HG02840 (cell line): ENCODE measurements at regions not wholly inside any gene's neighbourhood (a gene's known extent, or its start where the extent isn't known, plus 50 kb on each side); places are given as distances from the start of the nearest gene placed in this dataset.

Experiments
- ATAC-seq: cut with Tn5 transposase; IDR thresholded peaks from one replicate; pipeline ENCODE4 v1.9.1; 2021; ENCODE audit warnings: mild to moderate bottlenecking, moderate library complexity, moderate number of reproducible peaks; ENCODE audit not compliant: unreplicated experiment, low FRiP score

DNA sequence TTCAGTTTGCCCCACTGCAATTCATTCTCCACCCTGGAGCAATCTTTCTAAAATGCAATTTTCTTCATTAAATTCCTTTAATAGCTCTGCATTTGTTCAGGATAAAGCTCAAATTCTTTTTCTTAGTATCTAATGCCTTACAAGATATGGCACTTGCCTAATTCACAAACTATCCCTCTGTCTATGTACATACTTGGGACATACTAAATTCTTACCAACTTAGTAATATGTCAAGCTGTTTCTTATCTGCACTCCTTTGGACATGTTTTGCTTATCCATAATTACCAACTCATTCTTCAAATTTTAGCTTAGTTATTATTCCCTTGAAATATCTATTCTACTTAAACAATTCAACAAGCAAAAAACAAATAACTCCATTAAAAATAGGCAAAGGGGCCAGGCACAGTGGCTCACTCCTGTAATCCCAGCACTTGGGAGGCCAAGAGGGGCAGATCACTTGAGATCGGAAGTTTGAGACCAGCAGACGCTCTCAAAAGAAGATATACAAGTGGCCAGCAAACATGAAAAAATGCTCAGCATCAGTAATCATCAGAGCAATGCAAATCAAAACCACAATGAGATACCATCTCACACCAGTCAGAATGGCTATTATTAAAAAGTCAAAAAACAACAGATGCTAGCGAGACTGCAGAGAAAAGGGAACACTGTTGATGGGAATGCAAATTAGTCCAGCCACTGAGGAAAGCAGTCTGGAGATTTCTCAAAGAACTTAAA lies 96.9 kb downstream of the FAM76B start:
- ATAC-seq, result no peak

DNA sequence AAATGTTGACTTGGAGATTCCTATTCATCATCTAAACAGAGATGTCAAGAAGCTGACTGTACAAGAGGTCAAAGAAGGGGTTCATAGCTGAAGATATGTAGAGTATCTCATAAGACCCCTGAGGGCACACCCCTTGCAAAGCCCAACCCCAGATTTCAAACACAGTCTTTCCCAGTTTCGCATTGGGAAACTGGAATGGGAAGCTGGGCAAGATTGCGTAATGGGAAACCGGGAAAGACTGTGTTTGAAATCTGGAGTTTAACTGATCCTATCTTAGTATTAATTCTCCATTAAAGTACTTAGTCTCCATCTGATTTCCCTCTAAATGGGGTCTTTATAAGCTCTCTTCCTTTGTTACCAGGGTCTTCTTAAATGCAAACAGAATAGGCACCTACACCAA lies 99.5 kb downstream of the FAM76B start:
- ATAC-seq, result no peak

DNA sequence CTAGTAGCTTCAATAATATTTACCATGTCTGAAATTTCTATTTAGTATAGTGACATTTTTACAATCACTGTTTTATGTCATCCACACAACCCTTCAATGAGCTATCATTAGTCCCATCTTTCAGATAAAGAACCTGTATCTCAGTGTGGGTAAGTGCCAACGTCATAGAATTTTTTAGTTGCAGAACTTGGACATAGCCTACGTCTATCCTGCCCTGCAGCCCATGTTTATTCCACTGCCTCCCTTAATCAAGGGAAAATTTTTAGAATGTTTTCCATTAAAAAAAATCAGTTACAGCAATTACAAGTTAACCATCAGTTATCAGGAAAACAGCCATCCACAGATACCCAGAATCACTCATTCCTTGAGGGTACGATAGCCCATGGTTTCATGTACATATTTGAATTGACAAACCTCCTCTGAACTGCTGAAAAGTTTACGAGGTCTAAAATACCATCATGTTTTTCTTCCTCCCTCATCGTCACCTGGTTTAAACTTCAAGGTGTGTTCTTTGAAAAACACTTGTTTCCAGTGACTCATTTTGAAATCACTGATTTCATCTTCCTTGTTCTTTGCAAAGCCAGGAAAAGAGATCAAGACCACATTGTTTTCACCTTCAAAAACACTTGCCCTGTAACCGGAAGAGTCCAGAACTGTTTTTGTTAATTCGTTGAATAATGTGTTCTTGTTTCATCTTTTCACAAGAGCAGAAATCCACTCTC lies 100.9 kb downstream of the FAM76B start:
- ATAC-seq, result no peak

DNA sequence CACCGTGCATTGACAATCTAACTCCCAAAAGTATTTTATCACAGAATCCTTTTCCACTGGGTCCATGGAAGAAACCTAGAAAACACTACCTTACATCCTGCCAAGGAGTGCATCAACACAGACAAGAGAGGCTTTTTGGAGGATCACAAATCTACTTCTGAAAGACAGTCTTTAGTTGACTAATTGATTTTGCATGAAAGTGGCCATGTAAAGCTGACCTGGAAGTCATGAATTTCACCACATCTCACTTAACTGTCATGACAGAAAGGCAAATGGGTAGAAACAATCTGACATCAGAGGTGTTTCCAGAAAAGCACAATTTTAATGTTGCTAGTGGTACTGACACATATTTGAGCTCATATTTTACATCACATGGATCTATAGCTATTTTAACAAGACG lies 101.6 kb downstream of the FAM76B start:
- ATAC-seq, result no peak

DNA sequence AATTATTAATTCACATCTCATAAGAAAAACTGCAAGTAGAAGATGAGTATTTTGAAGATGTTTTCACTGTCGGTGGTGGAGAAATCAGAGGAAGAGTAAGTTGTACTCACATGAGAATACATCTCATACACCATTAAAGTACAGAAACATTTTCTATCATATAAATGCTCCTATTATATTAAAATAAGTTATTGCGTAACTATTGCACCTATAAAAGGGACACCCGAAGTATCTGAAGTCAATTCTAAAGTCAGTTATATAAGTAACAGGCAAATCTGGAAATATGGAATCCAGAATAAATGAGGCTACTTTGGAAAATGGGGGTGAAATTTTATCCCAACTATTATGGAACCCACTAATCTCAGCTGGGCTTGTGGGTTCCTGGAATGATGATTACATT lies 103.3 kb downstream of the FAM76B start:
- ATAC-seq, result no peak

DNA sequence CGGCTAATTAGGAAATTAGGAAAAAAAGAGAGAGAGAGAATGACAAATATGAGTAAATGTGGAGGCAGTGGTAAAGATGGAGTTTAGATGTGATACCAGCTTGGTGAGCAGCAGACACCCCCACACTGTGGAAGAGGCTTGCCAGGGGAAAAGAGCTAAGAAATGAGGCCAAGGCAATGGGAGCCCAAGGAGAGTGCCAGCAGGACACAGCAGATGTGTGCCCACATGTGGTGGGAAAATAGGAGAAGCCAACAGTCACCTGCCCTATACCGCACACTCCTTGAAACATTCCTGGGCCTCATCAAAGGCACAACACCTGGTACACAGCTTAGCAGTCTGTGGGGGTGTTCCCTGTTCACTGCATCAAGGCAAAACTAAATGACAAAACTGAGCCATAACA lies 104.9 kb downstream of the FAM76B start:
- no peak for ATAC-seq

DNA sequence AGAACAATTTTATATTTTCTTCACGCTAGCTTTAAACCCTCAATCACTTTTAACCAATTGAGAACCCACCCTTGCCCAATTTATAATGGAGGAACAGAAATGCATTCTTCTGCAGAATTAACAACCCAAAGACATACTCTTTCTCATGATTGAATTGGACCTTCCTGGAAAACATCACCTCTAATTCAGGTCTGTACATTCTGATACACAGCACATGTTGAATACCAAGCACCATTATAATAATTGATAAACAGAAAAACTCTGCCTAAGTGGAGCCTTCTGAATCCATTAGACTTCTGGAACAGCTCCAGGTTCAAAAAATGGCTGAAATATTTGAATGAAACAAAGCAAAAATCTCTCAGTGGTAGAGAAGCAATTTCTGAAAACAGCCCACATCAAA lies 105.4 kb downstream of the FAM76B start:
- ATAC-seq, result no peak

DNA sequence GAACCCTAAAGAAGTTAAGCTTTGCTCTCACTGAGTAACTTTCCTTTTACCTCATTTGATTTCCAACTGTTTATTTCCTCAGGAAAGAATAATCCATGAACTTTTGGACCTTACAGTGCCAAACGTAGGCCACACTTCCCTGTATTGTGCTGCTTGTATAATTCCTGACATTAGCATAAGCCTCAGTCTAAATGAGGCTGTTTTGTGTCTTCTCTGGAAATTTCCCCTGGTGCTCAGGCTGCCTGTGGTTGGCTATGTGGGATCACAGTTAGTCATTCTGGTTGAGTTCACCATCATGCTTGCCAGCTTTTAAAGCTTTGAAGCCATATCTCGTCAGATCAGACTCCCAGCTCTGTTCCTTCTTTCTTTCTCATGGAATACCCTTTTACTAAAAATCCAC lies 107.0 kb downstream of the FAM76B start:
- ATAC-seq, result no peak

DNA sequence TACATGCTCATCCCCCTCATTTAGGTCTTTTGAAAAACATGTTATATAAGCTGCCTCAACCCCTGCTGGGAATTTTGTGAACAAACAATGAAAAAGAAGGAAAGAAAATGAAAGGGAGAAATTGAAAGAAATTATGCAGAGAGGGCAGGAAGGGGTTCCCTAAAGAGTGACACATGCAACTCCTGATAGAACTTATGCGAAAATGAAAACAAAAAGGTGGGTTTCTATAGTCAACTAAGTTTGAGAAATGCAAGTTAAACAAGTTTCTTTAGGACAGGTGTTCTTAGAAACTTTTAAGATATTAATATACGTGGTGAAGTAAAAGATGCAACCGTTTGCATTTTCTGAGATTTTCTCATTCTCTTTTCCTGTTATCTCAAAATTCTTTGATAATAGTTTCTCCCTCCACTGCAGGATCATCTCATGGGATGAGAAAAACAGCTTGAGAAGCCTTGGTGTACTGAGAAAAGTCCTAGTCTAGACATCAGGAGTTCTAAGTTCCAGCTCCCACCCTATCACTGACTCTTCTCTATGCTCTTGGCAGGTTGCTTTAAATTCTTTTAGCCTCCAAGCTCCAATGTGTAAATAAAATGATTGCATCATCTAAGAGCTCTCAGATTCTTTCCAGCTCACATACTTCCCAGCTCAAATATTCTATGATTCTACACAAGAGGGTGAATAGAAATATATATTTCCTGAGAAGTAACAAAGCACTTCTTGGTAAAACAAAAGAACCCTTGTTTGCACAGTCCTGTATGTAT lies 109.2 kb downstream of the FAM76B start:
- ATAC-seq, result peak; percentile 57

DNA sequence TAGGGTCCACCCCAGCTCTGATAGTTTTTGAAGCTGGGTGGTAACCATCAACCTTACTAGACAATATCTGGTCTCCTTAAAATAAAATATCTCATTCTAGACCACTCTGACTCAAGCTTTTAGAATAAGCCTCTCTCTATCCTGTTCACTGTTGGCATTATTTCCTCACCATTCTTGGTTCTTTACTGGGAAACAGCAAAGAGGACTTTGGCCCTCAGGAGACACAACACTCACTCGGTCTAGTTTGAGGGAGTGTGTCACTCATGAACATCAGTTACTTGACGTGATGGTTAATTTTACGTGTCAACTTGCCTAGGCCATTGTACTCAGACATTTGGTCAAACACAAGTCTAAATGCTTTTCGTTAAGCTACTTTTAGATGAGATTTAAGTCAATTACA lies 110.6 kb downstream of the FAM76B start:
- ATAC-seq, result no peak

DNA sequence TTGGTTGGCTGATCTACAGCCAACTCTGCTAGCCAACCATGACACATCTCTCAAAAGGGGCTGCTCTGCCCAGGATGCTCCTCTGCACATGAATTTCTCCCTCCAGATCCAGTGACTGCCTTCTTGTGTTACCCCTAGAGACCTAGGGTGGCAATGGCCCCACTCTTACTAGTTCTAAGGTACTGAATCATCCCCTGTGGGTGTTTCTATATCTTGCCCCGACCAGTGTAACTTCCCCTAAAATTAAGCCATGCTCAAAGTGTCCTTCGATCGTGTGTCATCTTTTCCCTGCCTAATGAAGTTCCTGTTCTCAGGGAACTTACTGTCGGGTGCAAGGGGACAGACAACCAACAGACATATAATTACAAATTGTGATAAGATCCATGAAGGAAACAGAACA lies 113.3 kb downstream of the FAM76B start:
- ATAC-seq, result no peak

DNA sequence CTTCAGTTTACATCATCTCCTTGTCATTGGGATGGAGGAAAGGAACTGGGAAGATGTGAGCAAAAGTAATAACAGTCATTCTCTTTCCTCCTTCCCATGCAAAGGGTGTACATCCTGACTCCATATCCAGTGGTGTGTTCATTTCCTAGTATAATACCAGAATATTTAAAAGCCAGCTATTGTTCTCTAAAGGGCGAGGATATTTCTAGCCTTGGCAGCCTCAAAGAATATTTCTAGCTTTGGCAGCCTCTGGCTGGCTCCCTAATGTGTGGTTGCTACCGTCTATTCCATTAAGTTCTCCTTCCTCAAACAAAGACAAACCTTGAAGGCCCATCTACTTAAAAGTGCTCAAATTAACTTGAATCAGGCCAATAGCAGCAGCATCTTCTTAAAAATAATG lies 114.0 kb downstream of the FAM76B start:
- ATAC-seq, result no peak

DNA sequence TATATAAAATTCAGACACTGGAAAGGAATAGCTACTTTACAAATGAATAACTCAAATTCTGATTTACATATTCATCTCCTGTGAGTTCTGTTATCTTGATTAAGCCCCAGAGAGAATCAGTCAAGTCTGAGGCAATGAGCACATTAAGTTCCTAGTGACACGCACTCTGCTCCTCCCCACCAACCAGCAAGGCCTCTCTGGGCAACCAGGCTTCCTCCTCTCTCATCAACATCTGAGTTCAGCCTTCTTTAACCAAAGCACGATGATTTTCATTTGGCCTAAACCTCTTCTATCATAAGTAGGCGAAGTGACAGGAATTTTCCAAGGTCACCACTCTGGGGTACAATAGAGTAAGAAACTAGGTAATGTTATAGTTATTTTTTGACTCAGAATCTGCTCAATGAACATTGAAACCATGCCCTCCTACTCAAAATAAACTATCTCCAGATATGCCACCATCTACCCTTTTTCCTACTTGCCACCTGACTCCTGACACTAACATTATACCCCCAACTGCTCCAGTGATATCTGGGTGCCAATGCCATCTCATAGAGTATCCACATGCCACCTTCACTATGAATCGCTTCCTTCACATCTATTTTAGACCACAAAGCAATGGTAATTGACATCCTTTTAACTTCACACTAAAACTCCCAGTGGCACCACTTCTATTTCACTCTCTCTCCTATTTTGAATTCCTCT lies 114.8 kb downstream of the FAM76B start:
- no peak for ATAC-seq

DNA sequence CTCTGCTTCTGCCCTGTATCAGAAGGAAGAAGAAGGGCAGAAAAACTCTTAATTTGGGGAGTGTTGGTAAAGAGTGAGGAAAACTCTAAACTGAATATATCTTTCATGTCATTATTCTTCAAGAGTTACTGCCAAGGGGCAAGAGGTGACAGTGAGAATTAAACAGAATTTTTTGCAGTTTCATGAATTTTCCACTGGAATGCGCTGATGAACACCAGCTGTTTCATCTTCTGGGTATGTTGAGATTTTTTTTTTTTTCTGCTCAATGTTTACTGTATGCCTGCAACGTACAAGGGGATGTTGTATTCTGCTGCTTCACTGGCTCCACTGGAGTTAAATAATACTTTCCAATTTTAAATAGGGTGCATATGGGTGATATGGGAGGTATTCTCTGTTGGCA lies 117.8 kb downstream of the FAM76B start:
- no peak for ATAC-seq

DNA sequence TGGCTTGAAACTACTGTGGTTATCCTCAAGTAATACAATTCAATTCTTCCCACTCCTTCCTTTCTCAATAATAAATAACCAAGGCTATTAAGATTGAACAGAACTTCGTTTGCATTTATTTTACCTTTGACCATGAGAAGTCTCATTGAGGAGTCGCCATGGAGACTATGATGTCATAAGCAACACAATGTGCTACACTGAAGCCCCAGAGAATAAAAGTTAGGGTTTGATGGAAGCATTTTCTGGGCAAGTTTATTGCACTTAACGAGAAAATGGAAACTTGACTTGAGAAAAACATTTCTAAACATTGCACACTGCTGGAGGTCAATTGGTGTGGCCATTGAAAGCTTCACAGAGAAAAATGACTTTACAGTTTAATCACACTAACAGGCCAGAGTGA lies 121.5 kb downstream of the FAM76B start:
- ATAC-seq, result no peak

DNA sequence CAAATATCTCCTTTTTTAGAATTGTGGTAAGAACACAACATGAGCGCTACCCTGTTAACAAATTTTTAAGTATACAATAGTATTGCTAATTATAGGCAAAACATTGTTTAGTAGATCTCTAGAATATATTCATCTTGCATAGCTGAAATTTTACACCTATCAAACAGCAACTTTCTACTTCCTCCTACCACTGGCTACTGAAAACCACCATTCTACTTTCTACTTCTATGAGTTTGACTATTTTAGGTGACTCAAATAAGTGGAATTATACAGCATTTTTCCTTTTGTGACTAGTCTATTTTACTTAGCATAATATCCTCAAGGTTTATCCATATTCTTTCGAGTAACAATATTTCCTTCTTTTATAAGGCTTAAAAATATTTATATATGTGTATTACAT lies 128.4 kb downstream of the FAM76B start:
- no peak for ATAC-seq

DNA sequence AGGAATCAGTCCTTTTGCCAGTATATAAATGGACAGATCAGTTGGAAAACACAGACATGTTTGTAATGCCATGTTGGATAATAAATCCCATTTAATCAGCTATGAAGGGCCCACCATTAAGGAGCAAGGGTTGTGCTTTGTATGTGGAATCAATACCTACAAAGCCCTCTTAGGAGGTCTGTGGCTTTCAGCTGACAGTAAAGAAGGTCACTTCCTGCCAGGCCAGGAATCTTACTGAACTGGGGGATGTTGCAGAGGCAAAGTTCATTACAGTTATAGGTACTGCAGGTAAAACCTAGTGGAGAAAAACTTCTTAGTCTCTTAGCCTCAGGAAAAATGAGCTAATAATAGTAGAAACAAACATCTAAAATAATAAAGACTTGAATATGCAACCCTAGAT lies 129.5 kb downstream of the FAM76B start:
- no peak for ATAC-seq

DNA sequence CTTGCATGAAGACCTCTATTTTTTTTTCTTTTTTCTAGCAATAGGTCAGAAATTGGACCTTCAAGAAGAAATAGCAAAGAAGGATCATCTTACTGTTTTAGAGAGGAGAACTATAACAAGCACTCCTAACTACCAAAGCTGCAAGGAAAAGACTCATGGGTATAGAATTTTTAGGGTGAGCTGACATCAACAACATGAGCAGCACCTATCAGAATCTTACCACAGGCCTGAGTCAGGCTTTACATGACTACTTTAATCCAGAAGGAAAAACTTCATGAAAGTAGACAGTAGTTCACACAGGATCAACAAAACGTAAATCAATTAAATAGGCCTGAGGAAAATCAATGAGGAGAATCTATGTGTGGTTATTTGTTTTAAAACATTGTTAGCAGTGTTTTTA lies 130.5 kb downstream of the FAM76B start:
- ATAC-seq, result no peak

DNA sequence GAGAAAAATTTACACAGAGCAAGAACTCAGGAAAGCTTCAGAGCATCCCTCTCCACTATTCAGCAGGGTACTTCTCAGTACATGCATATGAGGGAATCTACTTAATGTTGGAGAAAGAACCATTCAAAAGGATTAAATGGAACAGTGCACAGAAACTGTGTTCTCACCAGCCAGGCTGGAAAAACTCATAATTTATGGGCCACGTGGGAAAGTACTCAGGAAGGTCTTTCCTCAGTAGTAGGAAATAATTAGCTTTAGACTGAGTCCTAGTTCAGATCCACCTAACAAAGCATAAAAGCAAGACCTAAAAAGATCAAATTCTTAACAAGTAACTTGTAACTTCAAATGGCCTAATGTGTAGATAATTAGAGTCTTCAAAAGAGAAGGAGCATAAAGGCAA lies 134.0 kb downstream of the FAM76B start:
- no peak for ATAC-seq

DNA sequence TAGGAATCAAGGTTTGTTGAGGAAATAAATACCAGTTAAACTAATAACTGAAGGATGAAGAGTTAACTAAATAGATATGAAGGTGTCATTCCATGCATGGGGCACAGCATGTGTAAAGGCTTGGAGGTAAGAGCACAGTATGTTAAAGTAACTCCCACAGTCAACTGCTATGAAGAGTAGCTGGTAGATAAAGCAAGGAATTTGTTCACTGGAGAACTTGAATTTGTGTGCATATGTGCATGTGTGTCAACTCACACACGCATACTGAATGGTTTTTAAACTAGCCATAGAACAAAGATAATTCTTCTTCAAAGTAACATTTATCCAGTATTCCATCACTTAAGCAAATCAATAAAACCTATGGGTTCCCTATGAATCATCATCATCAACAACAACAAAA lies 135.9 kb downstream of the FAM76B start:
- ATAC-seq, result no peak

DNA sequence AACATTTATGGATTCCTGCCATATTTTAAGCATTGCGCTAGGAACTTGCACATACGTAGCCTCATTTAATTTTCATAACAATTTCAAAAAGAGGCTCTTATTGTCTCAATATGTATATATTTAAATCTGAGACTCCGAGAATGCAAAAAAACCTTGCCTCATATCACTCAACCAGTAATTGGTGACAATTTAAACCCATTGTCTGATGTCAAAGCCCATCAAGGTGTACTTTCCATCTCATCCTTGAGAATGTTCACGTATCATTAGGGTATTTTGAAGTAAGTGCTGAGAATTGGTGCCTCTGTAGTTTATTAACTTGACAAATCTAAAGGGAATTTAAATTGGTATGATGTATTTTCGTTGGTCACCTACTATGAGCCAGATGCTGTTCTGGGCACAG lies 136.5 kb downstream of the FAM76B start:
- no peak for ATAC-seq
